CD8-positive, alpha-beta memory T cell (primary cell): ENCODE measurements at regions not wholly inside any gene's neighbourhood (a gene's known extent, or its start where the extent isn't known, plus 50 kb on each side); places are given as distances from the start of the nearest gene placed in this dataset.

Source experiments
- CTCF ChIA-PET: fragments of 350-600 bp; sonication (Branson Sonifier 250); formaldehyde crosslinking; loops from one replicate; lab custom pipeline; 2021; ENCODE audit warnings: antibody characterized with exemption; lab: Charles Lee
- POLR2A ChIA-PET: fragments of 350-600 bp; sonication (Branson Sonifier 250); formaldehyde crosslinking; loops from one replicate; lab custom pipeline; 2021; ENCODE audit warnings: antibody characterized with exemption; lab: Charles Lee
- DNase-seq, 5 donors: peaks; one replicate each; pipeline versions ENCODE4 v3.0.0 to v3.0.0-alpha.2; 2020 to 2022; ENCODE audit warnings: mixed read lengths in 1 of 5
- H3K27ac ChIP-seq: one replicate; pipeline ENCODE4 v1.7.0; 2013; ENCODE audit warnings: low read depth, mild to moderate bottlenecking, low read length, moderate library complexity
- H3K27me3 ChIP-seq: 2 replicates; pipeline ENCODE4 v1.7.0; 2013; ENCODE audit warnings: low read length, mild to moderate bottlenecking; ENCODE audit not compliant: insufficient read depth, poor library complexity, severe bottlenecking
- H3K36me3 ChIP-seq: 2 replicates; pipeline ENCODE4 v1.7.0; 2013; ENCODE audit warnings: mild to moderate bottlenecking, low read length, moderate library complexity; ENCODE audit not compliant: insufficient read depth
- H3K4me1 ChIP-seq: 2 replicates; pipeline ENCODE4 v1.7.0; 2013; ENCODE audit warnings: mild to moderate bottlenecking, low read length, moderate library complexity; ENCODE audit not compliant: insufficient read depth
- H3K4me3 ChIP-seq: 2 replicates; pipeline ENCODE4 v1.7.0; 2013; ENCODE audit warnings: mild to moderate bottlenecking, low read length
- H3K9me3 ChIP-seq: 2 replicates; pipeline ENCODE4 v1.7.0; 2013; ENCODE audit warnings: mild to moderate bottlenecking, low read length
- H3K27ac Mint-ChIP-seq, 8 donors: one replicate each; pipeline ENCODE4 v1.8.0; 2020 to 2021; ENCODE audit warnings: mixed read lengths in 8 of 8, mild to moderate bottlenecking in 6 of 8, inconsistent platforms in 3 of 8, moderate library complexity in 3 of 8
- H3K27me3 Mint-ChIP-seq, 2 donors: one replicate each; pipeline ENCODE4 v1.8.0; 2020 to 2021; ENCODE audit warnings: mixed read lengths in 2 of 2, mild to moderate bottlenecking in 1 of 2, moderate library complexity in 1 of 2
- H3K36me3 Mint-ChIP-seq, 3 donors: one replicate each; pipeline ENCODE4 v1.8.0; 2020 to 2021; ENCODE audit warnings: mixed read lengths in 3 of 3, inconsistent platforms in 1 of 3, mild to moderate bottlenecking in 1 of 3
- H3K4me1 Mint-ChIP-seq, 3 donors: one replicate each; pipeline ENCODE4 v1.8.0; 2020 to 2021; ENCODE audit warnings: mixed read lengths in 3 of 3, inconsistent platforms in 1 of 3, mild to moderate bottlenecking in 1 of 3
- H3K4me3 Mint-ChIP-seq, 7 donors: one replicate each; pipeline ENCODE4 v1.8.0; 2020 to 2021; ENCODE audit warnings: mixed read lengths in 7 of 7, mild to moderate bottlenecking in 6 of 7, moderate library complexity in 4 of 7, inconsistent platforms in 2 of 7
- H3K9me3 Mint-ChIP-seq, 5 donors: one replicate each; pipeline ENCODE4 v1.8.0; 2020 to 2022; ENCODE audit warnings: mixed read lengths in 5 of 5, mild to moderate bottlenecking in 3 of 5, moderate library complexity in 2 of 5, inconsistent platforms in 1 of 5

DNA sequence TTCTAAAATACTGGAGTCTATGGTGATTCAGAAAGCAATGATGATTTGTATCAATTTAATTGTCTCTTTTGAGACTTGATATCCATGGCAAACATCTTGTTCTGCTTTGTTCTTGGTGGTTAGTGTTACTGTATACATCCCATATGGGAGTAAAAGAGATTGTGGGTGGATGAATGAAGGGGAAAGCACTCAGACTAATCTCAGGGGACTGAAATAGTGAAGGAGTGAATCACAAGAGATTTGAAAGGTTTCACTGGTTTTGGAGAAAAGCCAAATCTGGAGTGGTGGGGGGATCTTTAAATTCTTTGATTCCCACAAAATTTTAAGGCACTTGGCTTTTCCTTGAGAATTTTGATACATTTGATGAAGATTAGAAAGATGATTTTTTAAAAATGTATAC lies 369.4 kb downstream of the INHBA start:
- no peaks in the 10 kb centered on the region for H3K4me1 ChIP-seq
- H3K27me3 ChIP-seq: no peaks in the 10 kb centered on the region
- Mint-ChIP-seq H3K4me3 (no peak overlapping the region), H3K27ac (no peak overlapping the region), H3K9me3 (peaks cover 3 to 21% (median 6%) of the 10 kb centered on the region in 5 donors), H3K27me3 (no peaks in the 10 kb centered on the region), H3K36me3 (no peaks in the 10 kb centered on the region), H3K4me1 (no peaks in the 10 kb centered on the region)
- H3K9me3 ChIP-seq: no peaks in the 10 kb centered on the region
- no peak overlapping the region for H3K4me3 ChIP-seq
- no peaks in the 10 kb centered on the region for H3K36me3 ChIP-seq
- CTCF ChIA-PET: no interaction called here
- DNase-seq: no peak
- POLR2A ChIA-PET: no interaction called here
- no peak overlapping the region for H3K27ac ChIP-seq

DNA sequence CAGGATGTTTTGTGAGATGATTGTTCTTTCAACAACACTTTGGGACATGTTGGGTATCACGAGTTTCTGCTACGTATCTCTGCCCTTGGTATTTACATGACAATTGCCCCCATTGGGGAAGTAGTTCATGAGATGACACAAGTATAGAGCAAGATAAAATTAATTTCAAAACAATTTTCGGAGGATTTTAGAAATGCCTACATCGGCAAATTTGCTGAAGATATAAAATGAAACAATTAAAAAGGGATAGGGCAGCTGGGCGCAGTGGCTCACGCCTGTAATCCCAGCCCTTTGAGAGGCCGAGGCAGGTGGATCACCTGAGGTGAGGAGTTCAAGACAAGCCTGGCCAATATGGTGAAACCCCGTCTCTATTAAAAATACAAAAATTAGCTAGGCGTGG lies 371.7 kb downstream of the INHBA start:
- H3K36me3 Mint-ChIP-seq: no peaks in the 10 kb centered on the region
- H3K4me3 ChIP-seq: no peak overlapping the region
- H3K4me3 Mint-ChIP-seq: no peak overlapping the region
- ChIA-PET POLR2A (no interaction called here), CTCF (no interaction called here)
- H3K4me1 Mint-ChIP-seq: no peaks in the 10 kb centered on the region
- H3K27ac ChIP-seq: no peak overlapping the region
- no peak overlapping the region for H3K27ac Mint-ChIP-seq
- H3K9me3 ChIP-seq: no peaks in the 10 kb centered on the region
- DNase-seq: no peak
- no peaks in the 10 kb centered on the region for H3K4me1 ChIP-seq
- no peaks in the 10 kb centered on the region for H3K27me3 Mint-ChIP-seq
- H3K9me3 Mint-ChIP-seq: peaks cover 3 to 12% (median 9%) of the 10 kb centered on the region in 5 donors
- no peaks in the 10 kb centered on the region for H3K36me3 ChIP-seq
- no peaks in the 10 kb centered on the region for H3K27me3 ChIP-seq

DNA sequence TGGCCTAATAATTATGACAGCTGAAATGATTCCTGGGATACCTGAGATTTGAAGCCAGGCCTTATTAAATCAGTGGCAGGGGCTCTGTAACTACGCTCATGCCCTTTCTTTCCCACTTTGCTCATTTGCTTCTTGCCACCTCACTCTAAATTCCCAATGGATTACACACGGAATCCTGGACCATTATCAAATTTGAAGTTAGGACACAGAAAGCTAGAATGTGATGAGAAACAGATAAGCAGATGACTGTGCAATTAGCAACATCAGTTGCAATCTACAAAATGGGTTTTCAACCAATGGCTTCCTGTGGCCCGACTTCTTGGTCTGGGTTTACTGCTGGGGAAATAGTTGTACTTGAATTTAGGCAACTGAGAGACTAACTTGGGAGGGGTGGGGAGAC lies 374.3 kb downstream of the INHBA start:
- CTCF ChIA-PET: no interaction called here

DNA sequence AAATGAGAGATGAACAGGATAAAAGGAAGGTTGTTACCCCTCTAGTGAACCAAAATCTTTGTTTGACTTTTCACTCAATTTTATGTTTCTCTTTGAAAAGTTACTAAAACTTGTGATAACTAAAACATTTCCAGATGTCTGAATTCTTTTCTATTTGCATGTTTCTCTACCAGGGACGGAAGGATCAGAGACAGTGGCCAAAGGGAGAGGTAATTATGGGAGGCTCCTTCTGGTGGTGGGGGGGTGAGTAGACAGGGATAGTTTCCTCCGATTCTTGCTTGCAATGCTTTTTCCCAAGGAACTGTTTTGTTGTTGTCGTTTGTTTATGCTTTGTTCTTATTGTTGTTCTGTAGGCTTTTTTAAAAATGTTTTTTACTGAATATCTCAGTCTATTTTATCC lies 374.8 kb downstream of the INHBA start:
- Mint-ChIP-seq H3K36me3 (no peaks in the 10 kb centered on the region), H3K27me3 (no peaks in the 10 kb centered on the region), H3K27ac (no peak overlapping the region), H3K9me3 (peaks cover 0 to 7% (median 6%) of the 10 kb centered on the region in 5 donors), H3K4me3 (no peak overlapping the region), H3K4me1 (no peaks in the 10 kb centered on the region)
- Histone ChIP-seq H3K4me1 (no peaks in the 10 kb centered on the region), H3K27me3 (no peaks in the 10 kb centered on the region), H3K36me3 (no peaks in the 10 kb centered on the region), H3K27ac (no peak overlapping the region), H3K4me3 (no peak overlapping the region), H3K9me3 (no peaks in the 10 kb centered on the region)
- ChIA-PET POLR2A (no interaction called here), CTCF (no interaction called here)
- DNase-seq: no peak

More for the DNA sequence above, 374.3 kb downstream of the INHBA start:
- Mint-ChIP-seq H3K9me3 (peaks cover 2 to 10% (median 6%) of the 10 kb centered on the region in 5 donors), H3K4me1 (no peaks in the 10 kb centered on the region), H3K27me3 (no peaks in the 10 kb centered on the region), H3K36me3 (no peaks in the 10 kb centered on the region), H3K27ac (no peak overlapping the region), H3K4me3 (no peak overlapping the region)
- H3K4me3 ChIP-seq: no peak overlapping the region
- DNase-seq: no peak
- H3K27ac ChIP-seq: no peak overlapping the region
- no peaks in the 10 kb centered on the region for H3K9me3 ChIP-seq
- no peaks in the 10 kb centered on the region for H3K4me1 ChIP-seq
- no peaks in the 10 kb centered on the region for H3K36me3 ChIP-seq
- no peaks in the 10 kb centered on the region for H3K27me3 ChIP-seq
- POLR2A ChIA-PET: no interaction called here

DNA sequence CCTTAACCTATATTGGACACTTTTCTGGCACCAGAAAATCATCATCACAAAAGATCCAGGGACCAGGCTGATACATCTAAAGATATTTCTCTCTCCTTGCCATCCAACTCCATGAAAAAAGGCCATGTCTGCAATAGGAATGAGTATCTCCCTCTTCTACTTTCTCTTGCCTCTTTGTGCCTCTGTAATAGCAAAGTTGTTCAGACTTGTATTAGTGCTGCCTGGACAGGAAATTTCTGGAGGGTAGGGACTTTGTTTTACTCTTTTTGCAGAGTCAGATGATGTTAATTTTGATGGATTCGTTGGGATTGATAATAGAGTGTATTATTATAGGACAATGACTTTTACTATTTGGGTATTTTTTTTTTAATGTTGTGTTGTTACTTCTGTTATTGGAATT lies 376.3 kb downstream of the INHBA start:
- Mint-ChIP-seq H3K27me3 (no peaks in the 10 kb centered on the region), H3K36me3 (no peaks in the 10 kb centered on the region), H3K9me3 (peaks cover 0 to 6% (median 4%) of the 10 kb centered on the region in 5 donors), H3K4me1 (no peaks in the 10 kb centered on the region), H3K27ac (no peak overlapping the region), H3K4me3 (no peak overlapping the region)
- H3K36me3 ChIP-seq: no peaks in the 10 kb centered on the region
- ChIA-PET POLR2A (no interaction called here), CTCF (no interaction called here)
- no peak overlapping the region for H3K27ac ChIP-seq
- no peak for DNase-seq
- H3K9me3 ChIP-seq: no peaks in the 10 kb centered on the region
- no peaks in the 10 kb centered on the region for H3K4me1 ChIP-seq
- H3K4me3 ChIP-seq: no peak overlapping the region
- no peaks in the 10 kb centered on the region for H3K27me3 ChIP-seq

DNA sequence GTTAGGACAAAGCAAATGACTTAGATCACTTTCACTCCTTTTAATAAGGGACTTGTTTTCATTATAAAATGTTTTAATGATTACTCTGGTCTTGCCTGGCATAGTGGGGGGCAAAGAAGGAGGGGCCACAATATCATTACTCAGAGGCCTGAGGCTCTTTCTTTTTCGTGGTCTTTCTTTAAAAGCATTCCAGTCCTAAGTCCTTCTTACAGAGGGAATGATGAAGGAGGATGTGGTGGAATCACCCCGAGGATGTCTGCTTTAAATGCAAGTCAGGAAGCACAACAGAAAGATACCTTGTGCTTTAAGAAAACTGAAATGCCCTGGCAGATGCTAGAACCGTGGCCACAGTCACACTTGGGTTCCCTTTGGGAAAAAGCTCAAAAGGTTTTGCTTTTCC lies 379.1 kb downstream of the INHBA start:
- no peaks in the 10 kb centered on the region for H3K27me3 ChIP-seq
- no peaks in the 10 kb centered on the region for H3K9me3 ChIP-seq
- H3K9me3 Mint-ChIP-seq: peaks cover 3 to 7% (median 5%) of the 10 kb centered on the region in 5 donors
- no peaks in the 10 kb centered on the region for H3K27me3 Mint-ChIP-seq
- ChIA-PET POLR2A (no interaction called here), CTCF (no interaction called here)
- no peak overlapping the region for H3K4me3 ChIP-seq
- no peak for DNase-seq
- no peaks in the 10 kb centered on the region for H3K4me1 Mint-ChIP-seq
- H3K27ac ChIP-seq: no peak overlapping the region
- H3K4me3 Mint-ChIP-seq: no peak overlapping the region
- no peaks in the 10 kb centered on the region for H3K4me1 ChIP-seq
- H3K27ac Mint-ChIP-seq: no peak overlapping the region
- H3K36me3 ChIP-seq: no peaks in the 10 kb centered on the region
- no peaks in the 10 kb centered on the region for H3K36me3 Mint-ChIP-seq

DNA sequence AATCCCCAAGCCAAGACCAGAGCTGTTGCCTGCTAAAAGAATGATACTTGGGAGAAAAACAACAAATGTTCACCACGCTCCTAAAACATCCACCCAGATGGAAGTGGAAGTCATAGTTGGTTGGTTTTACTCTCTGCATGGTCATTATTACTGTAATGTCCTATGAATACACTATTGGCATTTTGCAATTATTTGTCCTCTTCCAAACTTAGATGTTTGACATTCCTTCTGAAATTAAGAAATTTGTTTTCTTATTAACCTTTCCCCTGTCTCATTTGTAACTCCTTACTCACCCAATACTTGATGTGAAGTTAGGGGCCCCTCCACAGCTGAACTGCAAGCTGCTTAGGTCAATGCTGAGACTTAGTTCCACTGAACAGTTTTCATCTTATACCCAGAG lies 383.3 kb downstream of the INHBA start:
- Mint-ChIP-seq H3K27me3 (no peaks in the 10 kb centered on the region), H3K4me1 (no peaks in the 10 kb centered on the region), H3K4me3 (no peak overlapping the region), H3K36me3 (no peaks in the 10 kb centered on the region), H3K27ac (no peak overlapping the region), H3K9me3 (peaks cover 0 to 12% (median 4%) of the 10 kb centered on the region in 5 donors)
- Histone ChIP-seq H3K27ac (no peak overlapping the region), H3K9me3 (no peaks in the 10 kb centered on the region), H3K36me3 (no peaks in the 10 kb centered on the region), H3K4me1 (no peaks in the 10 kb centered on the region), H3K4me3 (no peak overlapping the region), H3K27me3 (no peaks in the 10 kb centered on the region)
- DNase-seq: no peak
- POLR2A ChIA-PET: no interaction called here
- CTCF ChIA-PET: interaction anchor here (0.7 kb wide), 2 partner anchors 24 to 806 kb away, joined by 3 read pairs; no protein-coding TSS in a partner anchor

DNA sequence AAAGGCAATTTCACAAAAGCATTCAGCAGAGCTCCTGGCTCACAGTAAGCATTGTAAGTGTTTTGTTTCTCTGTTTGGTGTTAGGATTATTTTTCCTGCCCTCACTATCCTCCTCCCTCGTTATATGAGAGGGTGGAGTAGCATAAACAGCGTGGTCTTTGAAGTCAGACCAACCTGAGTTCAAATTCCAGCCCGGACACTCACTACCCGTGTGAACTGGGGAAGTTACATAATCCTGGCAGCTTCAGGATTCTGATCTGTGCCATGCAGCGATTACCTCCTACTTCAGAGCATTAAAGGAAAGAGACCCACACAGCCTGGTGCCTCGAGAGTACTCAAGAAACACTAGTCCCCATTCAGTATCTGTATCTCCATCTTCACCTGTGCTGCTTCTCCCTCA lies 386.5 kb downstream of the INHBA start:
- POLR2A ChIA-PET: no interaction called here

DNA sequence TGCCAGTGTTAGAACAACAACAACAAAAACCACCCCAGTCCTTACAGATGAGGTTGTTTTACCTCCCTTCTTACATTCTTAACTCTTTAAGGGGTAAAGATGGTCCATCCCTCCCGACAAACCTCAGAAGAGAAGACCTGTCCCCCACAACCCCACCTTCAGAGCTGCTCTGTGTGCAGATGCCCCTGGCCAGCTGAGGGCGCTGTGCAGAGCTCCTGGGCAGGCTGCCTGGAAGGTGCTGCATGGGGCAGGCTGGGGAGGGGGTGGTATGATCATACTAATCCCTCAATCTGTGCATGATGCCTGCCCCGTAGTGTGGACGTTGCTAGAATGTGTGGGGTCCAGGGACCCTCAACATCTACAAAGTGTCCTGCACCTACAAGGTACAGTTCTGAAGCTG lies 387.1 kb downstream of the INHBA start:
- H3K9me3 ChIP-seq: no peaks in the 10 kb centered on the region
- no peaks in the 10 kb centered on the region for H3K4me1 ChIP-seq
- H3K4me3 ChIP-seq: no peak overlapping the region
- ChIA-PET POLR2A (no interaction called here), CTCF (no interaction called here)
- Mint-ChIP-seq H3K4me1 (no peaks in the 10 kb centered on the region), H3K4me3 (no peak overlapping the region), H3K36me3 (no peaks in the 10 kb centered on the region), H3K27ac (no peak overlapping the region), H3K27me3 (no peaks in the 10 kb centered on the region), H3K9me3 (peaks cover 3 to 15% (median 6%) of the 10 kb centered on the region in 5 donors)
- H3K27ac ChIP-seq: no peak overlapping the region
- H3K36me3 ChIP-seq: no peaks in the 10 kb centered on the region
- no peaks in the 10 kb centered on the region for H3K27me3 ChIP-seq
- DNase-seq: no peak

More for the DNA sequence above, 386.5 kb downstream of the INHBA start:
- no peak overlapping the region for H3K4me3 Mint-ChIP-seq
- H3K4me1 Mint-ChIP-seq: no peaks in the 10 kb centered on the region
- H3K27me3 Mint-ChIP-seq: no peaks in the 10 kb centered on the region
- Histone ChIP-seq H3K27ac (no peak overlapping the region), H3K4me1 (no peaks in the 10 kb centered on the region), H3K36me3 (no peaks in the 10 kb centered on the region), H3K4me3 (no peak overlapping the region), H3K9me3 (no peaks in the 10 kb centered on the region), H3K27me3 (no peaks in the 10 kb centered on the region)
- no peak overlapping the region for H3K27ac Mint-ChIP-seq
- H3K9me3 Mint-ChIP-seq: peaks cover 0 to 15% (median 6%) of the 10 kb centered on the region in 5 donors
- CTCF ChIA-PET: no interaction called here
- no peak for DNase-seq
- no peaks in the 10 kb centered on the region for H3K36me3 Mint-ChIP-seq
